HG02885 (cell line): ENCODE measurements at regions not wholly inside any gene's neighbourhood (a gene's known extent, or its start where the extent isn't known, plus 50 kb on each side); places are given as distances from the start of the nearest gene placed in this dataset.
A peak's percentile ranks its signal among the peaks of the same experiment; 100 is the strongest.
"Not testable (repeated sequence)": the region's sequence is repeated elsewhere in the genome, so short reads cannot be mapped to it uniquely, and the experiment has no call there.

Experiments
- ATAC-seq: cut with Tn5 transposase; IDR thresholded peaks from one replicate; pipeline ENCODE4 v1.9.1; 2021; ENCODE audit warnings: mild to moderate bottlenecking; ENCODE audit not compliant: unreplicated experiment, poor library complexity

DNA sequence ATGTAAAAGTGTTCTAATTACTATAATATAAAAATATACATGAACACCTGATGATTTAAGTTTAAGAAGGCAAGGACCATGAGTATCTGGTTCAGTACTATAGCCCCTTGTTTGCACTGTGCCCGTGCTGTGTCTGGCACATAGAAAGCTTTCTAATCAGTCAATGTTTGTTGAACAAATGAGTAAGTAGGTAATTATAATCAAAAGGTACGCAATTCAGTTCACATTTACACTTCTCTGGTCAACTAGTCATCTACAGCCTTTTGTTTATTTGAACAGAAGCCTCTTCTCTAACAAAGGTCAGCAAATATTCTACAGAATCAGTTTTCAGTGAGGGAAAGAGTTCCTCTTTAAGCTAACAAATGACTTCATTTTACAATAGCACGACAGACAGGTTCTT lies 523.3 kb downstream of the SMARCA1 start:
- ATAC-seq, result no peak

DNA sequence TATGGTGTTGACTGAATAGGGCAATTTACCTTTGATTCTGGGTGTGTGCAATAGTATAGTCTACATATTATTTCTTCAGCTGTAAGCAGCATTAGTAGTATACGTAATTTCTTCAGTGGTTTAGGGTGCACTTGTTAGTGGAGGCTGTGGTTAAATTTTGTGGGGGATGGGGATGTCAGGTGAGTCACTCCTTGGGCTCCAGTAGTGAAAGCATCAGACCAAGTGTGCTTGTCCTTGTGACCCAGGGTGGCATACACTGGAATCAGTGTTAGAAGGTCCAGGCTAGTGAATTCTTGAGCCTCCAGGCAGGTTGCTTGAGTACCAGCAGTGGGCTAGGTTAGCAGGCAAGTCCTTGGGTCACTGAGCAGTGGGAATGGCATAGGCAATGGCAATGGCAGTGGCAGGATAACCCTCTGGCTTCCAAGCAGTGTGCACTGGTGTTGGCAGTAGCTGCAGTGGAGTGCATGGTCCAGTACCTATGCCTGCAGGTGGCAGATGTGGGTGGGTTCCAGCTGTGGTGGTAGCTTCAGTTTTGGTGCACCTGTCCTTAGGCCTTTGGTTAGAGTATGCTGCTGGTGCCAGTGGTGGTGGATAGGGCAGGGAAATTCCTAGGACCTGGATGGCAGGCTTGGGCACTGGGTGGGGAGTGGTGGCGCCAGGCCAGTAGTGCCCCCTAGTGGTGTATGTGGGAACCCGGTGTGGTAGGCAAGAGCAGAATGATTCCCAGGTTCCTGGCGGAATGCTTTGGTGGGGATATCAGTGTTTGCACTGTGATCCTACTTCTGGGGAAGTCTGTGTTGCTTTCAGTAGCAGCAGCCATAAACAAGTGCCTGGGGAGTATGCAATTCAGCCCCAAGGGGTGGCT lies 531.0 kb downstream of the SMARCA1 start:
- ATAC-seq, result no peak

DNA sequence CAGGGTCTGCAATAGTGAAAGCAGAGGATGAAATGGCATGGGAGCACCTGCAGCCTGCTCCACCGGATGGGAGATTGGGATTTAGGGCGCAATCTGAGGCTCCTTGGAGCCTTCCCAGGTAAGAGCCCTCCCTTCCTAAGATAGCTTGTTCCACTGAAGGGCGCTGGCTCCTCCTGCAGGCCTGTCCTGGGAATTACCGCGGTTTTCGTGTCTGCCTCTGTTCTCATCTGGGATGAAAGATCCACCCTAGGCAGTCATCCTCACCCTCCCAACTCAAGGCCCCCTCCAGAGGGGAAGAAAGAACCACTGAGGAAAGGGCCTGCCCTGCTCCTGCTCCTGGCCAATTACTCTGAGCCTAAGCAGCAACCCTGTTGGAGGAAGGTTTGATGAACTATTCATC lies 547.5 kb downstream of the SMARCA1 start:
- ATAC-seq, result peak; percentile 92

GRCh38 chrX:128973033-128973432 lies 550.3 kb downstream of the SMARCA1 start:
- no peak for ATAC-seq

GRCh38 chrX:128961290-128961689 lies 562.0 kb downstream of the SMARCA1 start:
- no peak for ATAC-seq

GRCh38 chrX:128954697-128955096 lies 568.6 kb downstream of the SMARCA1 start:
- not testable (repeated sequence) for ATAC-seq

DNA sequence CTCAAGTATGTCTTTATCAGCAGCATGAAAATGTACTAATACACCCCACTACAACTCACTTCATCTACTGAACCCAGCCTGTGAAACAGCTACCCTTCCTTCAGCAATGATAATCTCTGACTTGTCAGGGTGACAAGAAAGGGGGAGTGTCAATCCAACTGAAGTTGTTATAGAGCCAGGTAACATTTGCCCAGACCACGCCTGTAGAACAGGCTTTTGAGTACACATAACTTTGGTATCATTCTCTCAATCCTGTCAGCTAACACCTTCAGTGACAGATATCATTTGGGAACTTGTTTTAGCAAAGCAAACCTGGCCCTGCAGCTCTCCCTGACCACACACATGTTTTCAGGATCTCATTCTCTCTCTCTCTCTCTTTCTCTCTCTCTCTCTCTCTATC lies 592.2 kb downstream of the SMARCA1 start:
- no peak for ATAC-seq

GRCh38 chrX:128929271-128930057 lies 593.8 kb downstream of the SMARCA1 start:
- ATAC-seq, result no peak

DNA sequence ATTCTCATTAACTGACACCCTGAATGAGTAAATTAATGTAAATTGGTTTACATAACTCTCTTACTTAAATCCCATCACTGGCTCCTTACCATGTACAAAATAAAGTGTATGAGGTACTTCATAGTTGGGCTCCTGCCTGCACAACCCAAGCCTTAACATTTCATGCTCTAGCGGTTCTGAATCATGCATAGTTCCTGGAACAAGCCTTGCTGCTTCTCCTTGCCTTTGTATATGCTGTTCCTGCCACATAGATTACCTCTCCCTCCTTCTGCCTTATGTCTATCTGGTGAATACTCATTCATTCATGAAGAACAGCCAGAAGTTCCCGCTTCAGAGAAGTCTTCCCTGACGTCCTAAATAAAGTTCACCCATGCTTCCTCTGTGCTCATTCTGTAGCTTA lies 594.7 kb downstream of the SMARCA1 start:
- ATAC-seq, result no peak

DNA sequence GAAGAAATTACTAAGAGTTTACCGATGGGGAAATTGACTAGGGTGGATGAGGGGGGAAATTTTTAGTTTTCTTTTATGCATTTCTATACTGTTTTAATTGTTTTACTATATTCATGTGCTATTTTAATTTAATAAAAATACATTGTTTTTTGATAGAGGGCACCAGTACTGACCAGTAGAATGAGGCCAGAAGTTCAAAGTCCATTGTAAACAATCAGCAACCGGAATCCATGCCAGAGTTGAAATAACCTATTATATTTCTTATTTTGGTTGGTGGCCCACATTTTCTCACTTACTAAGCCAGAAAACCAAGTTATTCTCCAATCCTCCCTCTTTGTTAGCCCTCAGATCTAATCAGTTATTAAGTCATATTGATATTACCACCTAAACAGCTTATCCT lies 595.9 kb downstream of the SMARCA1 start:
- no peak for ATAC-seq

- no peak for ATAC-seq
These were observed 616.5 kb downstream of the SMARCA1 start for GRCh38 chrX:128906753-128907152.

GRCh38 chrX:128901018-128901417 lies 622.3 kb downstream of the SMARCA1 start:
- ATAC-seq, result no peak

GRCh38 chrX:128897621-128898020 lies 625.7 kb downstream of the SMARCA1 start:
- no peak for ATAC-seq

DNA sequence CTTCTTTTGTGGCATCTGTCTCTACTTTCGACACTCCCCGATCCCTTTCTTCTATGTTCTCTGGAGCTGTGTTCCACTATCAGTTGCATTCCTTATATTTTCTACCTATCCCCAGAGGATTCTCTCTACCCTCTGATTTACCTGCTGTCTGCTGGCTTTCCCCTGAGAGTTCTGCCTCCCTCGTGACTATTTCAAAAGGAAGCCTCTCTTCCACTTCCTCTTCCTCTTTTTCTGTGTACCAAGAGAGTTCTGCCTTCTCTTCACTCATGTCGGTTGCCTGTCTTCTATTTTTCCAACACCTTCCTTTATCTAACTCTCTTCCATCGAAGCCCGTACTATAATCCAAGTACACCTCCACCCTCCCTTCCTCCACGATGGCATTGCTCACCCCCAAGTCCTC lies 631.7 kb downstream of the SMARCA1 start:
- no peak for ATAC-seq

DNA sequence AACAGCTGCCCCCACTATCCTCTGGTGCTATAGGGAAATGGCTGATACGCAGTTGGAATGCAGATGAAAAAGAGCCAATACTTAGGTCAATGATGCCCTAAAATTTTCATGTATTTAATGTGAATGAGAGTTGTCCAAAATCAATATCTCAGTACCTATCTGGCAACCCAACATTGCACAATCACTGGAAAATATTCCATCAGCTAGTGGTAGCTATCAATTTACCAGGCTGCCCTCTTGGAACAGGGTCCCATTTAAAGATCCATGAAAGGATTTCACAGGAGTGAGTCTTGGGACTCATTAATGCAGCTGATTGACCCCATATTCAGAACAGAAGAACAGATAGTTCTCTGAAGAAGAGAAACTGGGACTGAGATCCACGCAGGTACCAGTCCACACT lies 638.9 kb downstream of the SMARCA1 start:
- no peak for ATAC-seq

DNA sequence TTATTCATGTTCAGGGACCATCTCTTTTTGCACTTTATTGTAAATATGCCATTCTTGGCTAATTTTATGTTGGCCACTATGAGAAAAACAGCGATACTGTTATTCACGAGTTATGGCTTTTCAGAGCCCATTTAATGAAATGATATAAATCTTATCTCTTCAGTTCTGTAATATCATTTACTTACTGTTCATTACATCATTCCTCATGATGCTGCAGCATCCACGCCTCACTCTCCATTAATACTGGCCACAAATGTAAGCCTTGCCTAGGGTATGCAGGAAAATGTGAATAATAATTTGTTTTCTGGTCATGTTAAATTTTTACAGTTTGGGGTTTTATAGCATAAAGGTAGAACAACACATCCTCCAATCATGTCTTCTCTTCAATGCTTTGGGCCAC lies 639.6 kb downstream of the SMARCA1 start:
- ATAC-seq, result no peak

- ATAC-seq, result no peak
These were observed 652.9 kb downstream of the SMARCA1 start for GRCh38 chrX:128870361-128870760.

- ATAC-seq, result no peak
These were observed 660.7 kb downstream of the SMARCA1 start for GRCh38 chrX:128862557-128862956.

DNA sequence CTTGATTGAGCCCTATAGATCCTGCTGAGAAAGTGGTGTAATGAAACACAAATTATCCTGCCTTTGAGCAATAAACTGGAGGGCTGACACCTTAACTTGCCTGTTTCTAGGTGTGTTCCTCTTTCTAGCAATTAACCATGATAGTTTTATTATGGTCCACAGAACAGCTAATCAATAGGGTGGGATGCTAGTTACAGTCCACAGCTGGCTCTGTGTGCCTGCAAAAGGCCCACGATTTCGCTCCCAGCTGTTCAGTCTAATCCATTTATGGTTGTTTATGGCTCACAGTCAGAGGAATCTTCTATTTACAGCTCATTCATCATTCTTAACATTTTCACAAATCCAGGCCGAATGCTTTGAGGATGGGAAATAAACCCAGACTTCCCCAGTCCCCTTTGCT lies 674.9 kb downstream of the SMARCA1 start:
- ATAC-seq, result no peak

DNA sequence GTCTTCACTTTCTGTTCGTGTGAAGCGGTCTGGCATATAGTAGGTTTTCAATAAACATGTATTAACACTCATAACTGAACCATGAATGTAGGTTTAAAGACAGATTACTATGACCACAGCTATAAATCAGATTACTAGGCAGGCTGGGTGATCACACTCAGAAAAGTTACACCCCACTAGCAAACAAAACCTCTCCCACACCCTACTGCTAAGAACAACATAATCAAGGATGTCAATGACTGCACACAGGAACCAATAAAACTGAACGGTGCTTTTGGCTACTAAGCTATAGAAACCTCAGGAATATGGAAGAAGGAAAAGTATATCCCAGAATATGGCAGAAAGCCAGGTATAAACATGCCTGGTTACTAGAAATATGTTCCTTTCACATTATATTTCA lies 676.9 kb downstream of the SMARCA1 start:
- ATAC-seq, result no peak

GRCh38 chrX:128818690-128819089 lies 704.6 kb downstream of the SMARCA1 start:
- ATAC-seq, result no peak

- ATAC-seq, result no peak
These were observed 706.4 kb downstream of the SMARCA1 start for GRCh38 chrX:128816919-128817318.
